ENCODE measurements at regions not wholly inside any gene's neighbourhood (a gene's known extent, or its start where the extent isn't known, plus 50 kb on each side); places are given as distances from the start of the nearest gene placed in this dataset.
"Not testable (repeated sequence)": the region's sequence is repeated elsewhere in the genome, so short reads cannot be mapped to it uniquely, and the experiment has no call there.

DNA sequence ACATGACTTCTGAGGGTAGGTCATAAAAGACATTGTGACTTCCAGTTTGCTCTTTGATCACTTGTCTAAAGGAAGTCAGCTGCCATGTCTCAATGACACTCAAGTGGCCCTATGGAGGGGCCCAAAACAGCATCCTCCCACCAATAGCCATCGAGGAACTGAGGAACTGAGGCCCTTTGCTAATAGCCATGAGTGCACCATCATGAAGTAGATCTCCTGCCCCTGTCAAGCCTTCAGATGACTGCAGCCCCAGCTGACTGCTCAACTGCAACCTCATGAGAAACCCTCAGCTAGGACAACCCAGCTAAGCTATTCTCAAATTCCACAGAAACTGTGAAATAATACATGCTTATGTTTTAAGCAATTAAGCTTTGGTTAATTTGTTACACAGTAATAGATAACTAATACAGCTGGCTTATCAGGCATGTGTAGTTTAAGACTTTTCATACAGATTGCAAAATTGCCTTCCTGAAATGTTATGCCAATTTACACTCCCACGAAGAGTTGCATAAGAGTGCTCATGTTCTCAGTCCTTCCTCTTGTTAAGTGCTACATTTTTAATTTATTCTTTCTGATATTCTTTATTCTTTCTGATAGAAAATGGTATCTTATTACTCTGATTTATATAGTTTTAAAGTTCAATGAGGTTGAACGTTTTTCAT is 105.6 kb upstream of the NDUFV2 start:
- H3K4me1 ChIP-seq (replicated peaks in 1 of 2): peaks cover 0 to 10% of the 10 kb centered on the region in 2 donors
- in situ Hi-C loops (cut with MboI; ENCODE audit: low pct_unique_long_range_greater_than_20kb in 2 of 9, low sequenced_read_pairs in 9 of 9, unreplicated experiment in 9 of 9): loop anchor here in 8 of 9 experiments (25.0 kb wide), 4 partner anchors 90 to 335 kb away; no protein-coding TSS in a partner anchor
- 36 to 87% (median 78%) methylated on average over 1 to 3 of the region's 3 CpGs for WGBS, 10 experiments
- no peak for ATAC-seq (replicated peaks in 6 of 8)
- no peak overlapping the region for H3K27ac ChIP-seq
- no peak overlapping the region for H3K4me3 ChIP-seq

DNA sequence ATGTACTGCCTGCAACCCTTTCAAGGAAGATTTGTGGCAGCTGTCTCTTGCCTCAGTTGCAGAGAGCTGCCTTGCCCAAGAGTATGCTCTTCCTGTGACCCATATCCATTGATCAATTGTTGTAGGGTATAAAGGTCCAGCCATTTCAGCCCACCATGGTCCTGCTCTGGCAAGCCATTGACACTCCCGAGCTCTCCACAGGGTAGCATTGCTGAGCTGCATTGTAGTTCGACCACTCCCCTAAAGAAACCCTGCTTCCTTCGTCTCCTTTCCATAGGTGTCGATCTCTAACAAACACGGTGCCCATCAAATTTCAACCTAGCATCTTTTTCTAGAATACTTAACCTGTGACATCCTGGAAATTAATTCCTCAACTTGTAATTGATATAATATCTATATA is 104.9 kb upstream of the NDUFV2 start:
- in situ Hi-C loops (cut with MboI; ENCODE audit: low pct_unique_long_range_greater_than_20kb in 2 of 9, low sequenced_read_pairs in 9 of 9, unreplicated experiment in 9 of 9): loop anchor here in 8 of 9 experiments (25.0 kb wide), 4 partner anchors 90 to 335 kb away; no protein-coding TSS in a partner anchor
- peaks cover 0 to 10% of the 10 kb centered on the region in 2 donors for H3K4me1 ChIP-seq (replicated peaks in 1 of 2)
- no peak overlapping the region for H3K27ac ChIP-seq
- no peak for ATAC-seq (replicated peaks in 6 of 8)
- 20 to 97% (median 69%) methylated on average over 1 to 5 of the region's 5 CpGs; no CpG with 5 or more reads in 2 of the 10 experiments for WGBS, 10 experiments
- no peak overlapping the region for H3K4me3 ChIP-seq

DNA sequence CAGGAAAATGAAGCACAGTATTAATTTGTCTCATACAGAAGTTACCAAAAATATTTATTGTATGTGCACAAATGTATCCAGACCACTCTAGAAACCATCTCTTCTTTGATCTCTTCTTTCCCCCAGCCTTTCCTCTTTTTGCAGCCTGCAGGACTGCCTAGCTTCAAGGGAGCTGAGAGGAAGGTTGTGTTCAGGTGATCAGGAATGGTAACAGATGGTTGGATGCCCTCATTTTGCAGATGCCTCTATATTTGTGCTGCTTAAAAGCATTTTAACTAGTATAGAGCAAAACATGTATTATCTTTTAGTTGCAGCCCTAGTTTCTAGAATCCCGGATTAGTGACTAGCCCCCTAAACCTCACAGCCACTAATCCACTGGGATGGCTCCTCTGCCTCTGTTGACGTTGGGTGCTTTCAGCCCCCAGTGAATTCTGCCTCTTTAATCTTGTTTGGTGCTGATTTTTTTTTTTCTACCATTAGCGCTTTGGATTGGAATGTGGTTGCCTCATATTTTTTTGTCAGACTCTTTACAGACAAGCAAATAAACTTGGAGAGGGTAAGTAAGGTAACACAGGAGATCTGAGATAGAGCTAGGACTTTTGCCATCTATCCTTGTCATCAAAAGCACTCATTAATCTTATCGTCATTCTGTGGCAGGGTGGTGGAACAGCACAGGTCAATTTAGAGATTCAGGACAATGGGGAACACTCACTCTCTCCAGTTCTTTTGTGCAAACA is 103.8 kb upstream of the NDUFV2 start:
- in situ Hi-C loops (cut with MboI; ENCODE audit: low pct_unique_long_range_greater_than_20kb in 2 of 9, low sequenced_read_pairs in 9 of 9, unreplicated experiment in 9 of 9): loop anchor here in 8 of 9 experiments (25.0 kb wide), 4 partner anchors 89 to 336 kb away; no protein-coding TSS in a partner anchor
- H3K27ac ChIP-seq: no peak overlapping the region
- ATAC-seq (replicated peaks in 6 of 8): no peak
- WGBS, 10 experiments: 18 to 82% (median 50%) methylated on average over 1 to 4 of the region's 4 CpGs; no CpG with 5 or more reads in 1 of the 10 experiments
- H3K4me1 ChIP-seq (replicated peaks in 1 of 2): peaks cover 0 to 10% of the 10 kb centered on the region in 2 donors
- no peak overlapping the region for H3K4me3 ChIP-seq

DNA sequence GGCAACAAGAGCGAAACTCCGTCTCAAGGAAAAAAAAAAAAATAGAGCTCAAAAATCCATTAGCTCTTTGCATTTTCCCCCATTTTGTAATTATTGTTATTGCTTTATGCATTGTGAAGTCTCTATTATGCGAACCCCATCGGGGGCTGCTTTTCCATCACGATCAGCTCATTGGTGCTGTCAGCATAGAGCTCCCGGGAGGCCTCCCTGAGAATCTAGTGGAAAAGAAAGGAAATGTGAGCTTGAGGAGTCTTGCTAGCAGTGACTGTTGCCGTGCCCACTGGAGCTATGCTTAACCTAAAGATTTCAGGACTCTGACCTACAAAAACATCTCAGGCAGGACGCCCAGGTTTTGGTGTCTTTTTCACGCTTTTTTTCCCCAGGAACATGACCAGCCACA is 102.6 kb upstream of the NDUFV2 start:
- Histone ChIP-seq H3K4me3 (no peak overlapping the region), H3K4me1 (replicated peaks in 1 of 2) (peaks cover 0 to 10% of the 10 kb centered on the region in 2 donors), H3K27ac (no peak overlapping the region)
- ATAC-seq (replicated peaks in 6 of 8): peak in 1 of 8 experiments; percentile 38
- in situ Hi-C loops (cut with MboI; ENCODE audit: low pct_unique_long_range_greater_than_20kb in 2 of 9, low sequenced_read_pairs in 9 of 9, unreplicated experiment in 9 of 9): loop anchor here in 8 of 9 experiments (25.0 kb wide), 4 partner anchors 87 to 338 kb away; no protein-coding TSS in a partner anchor
- 34 to 94% (median 74%) methylated on average over 1 to 6 of the region's 9 CpGs for WGBS, 10 experiments

DNA sequence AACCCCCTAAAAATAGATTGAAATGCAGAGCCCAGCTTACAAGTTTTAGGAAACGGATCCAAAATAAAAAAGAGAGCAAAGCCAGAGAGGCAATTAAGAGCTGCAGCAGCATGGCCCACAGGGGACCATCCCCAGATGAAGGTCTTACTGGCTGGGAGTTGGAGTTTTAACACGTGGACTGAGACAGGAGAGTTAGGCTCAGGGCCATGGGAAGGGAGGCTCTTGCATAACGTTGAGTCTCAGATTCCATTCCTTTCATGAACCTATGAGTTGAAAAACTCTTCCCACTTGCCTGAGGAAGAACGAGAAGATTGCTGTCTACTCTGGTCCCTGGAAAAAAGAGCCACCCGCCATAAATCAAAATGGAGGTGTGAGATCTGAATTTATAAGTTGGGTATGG is 101.8 kb upstream of the NDUFV2 start:
- Histone ChIP-seq H3K27ac (no peak overlapping the region), H3K4me3 (no peak overlapping the region), H3K4me1 (replicated peaks in 1 of 2) (peaks cover 0 to 10% of the 10 kb centered on the region in 2 donors)
- WGBS, 10 experiments: 24 to 78% (median 63%) methylated on average over 2 to 5 of the region's 5 CpGs; no CpG with 5 or more reads in 1 of the 10 experiments
- in situ Hi-C loops (cut with MboI; ENCODE audit: low pct_unique_long_range_greater_than_20kb in 2 of 9, low sequenced_read_pairs in 9 of 9, unreplicated experiment in 9 of 9): no loop called here
- ATAC-seq (replicated peaks in 6 of 8): peak in 1 of 8 experiments; percentile 19

DNA sequence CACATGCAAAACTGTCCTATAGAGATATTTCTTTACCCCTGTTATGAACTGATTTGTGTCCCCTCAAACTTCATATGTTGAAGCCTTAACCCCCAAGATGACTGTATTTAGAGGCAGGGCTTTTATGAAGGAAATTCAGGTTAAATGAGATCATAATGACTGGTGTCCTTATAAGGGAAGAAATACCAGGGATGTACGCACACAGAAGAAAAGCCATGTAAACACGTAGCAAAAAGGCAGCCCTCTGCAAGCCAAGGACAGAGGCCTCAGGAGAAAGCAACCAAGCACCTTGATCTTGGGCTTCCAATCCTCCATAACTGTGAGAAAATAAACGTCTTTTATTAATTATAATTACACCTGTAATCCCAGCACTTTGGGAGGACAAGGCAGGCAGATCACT is 101.3 kb upstream of the NDUFV2 start:
- H3K4me1 ChIP-seq (replicated peaks in 1 of 2): peaks cover 0 to 10% of the 10 kb centered on the region in 2 donors
- in situ Hi-C loops (cut with MboI; ENCODE audit: low pct_unique_long_range_greater_than_20kb in 2 of 9, low sequenced_read_pairs in 9 of 9, unreplicated experiment in 9 of 9): no loop called here
- H3K4me3 ChIP-seq: no peak overlapping the region
- no peak overlapping the region for H3K27ac ChIP-seq
- 60 to 100% (median 92%) methylated on average over 1 to 2 of the region's 3 CpGs; no CpG with 5 or more reads in 3 of the 10 experiments for WGBS, 10 experiments
- no peak for ATAC-seq (replicated peaks in 6 of 8)

DNA sequence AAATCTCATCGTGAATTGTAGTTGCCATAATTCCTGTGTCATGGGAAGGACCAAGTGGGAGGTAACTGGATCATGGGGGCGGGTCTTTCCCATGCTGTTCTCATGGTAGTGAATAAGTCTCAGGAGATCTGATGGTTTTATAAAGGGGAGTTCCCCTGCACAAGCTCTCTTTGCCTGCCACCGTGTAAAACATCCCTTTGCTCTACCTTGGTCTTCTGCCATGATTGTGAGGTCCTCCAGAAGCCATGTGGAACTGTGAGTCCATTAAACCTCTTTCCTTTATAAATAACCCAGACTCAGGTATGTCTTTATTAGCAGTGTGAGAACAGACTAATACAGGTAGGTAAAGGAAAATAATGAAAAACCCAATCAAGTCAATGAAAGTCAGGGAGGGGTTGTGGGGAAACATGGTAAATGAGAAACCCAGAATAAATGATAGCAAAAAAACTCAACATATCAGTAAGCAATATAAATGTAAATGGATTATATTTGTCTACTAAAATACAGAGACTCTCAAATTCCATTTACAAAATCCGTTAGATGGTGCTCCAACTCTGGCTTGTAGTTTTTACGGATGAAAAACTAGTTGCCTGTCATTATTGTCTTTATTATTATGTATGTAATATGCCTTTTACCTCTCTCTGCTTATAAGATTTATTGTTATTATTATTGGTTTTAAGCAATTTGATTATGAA is 98.9 kb upstream of the NDUFV2 start:
- Histone ChIP-seq H3K27ac (no peak overlapping the region), H3K4me3 (no peak overlapping the region), H3K4me1 (replicated peaks in 1 of 2) (peaks cover 0 to 10% of the 10 kb centered on the region in 2 donors)
- 64 to 100% (median 85%) methylated on average over 1 to 5 of the region's 5 CpGs; no CpG with 5 or more reads in 1 of the 10 experiments for WGBS, 10 experiments
- ATAC-seq (replicated peaks in 6 of 8): no peak
- in situ Hi-C loops (cut with MboI; ENCODE audit: low pct_unique_long_range_greater_than_20kb in 2 of 9, low sequenced_read_pairs in 9 of 9, unreplicated experiment in 9 of 9): no loop called here

DNA sequence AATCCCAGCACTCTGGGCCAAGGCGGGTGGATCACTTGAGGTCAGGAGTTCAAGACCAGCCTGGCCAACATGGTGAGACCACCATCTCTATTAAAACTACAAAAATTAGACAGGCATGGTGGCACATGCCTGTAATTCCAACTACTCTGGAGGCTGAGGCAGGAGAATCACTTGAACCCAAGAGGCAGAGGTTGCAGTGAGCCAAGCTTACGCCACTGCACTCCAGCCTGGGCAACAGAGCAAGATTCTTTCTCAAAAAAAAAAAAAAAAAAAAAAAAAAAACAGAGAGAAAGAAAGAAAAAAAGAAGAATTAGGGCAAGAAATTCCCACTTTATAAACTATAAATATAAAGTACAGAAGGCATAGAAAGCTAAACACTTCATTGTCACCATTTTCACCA is 98.2 kb upstream of the NDUFV2 start:
- H3K27ac ChIP-seq; ATAC-seq (replicated peaks in 6 of 8); H3K4me3 ChIP-seq; in situ Hi-C loops (cut with MboI; ENCODE audit: low pct_unique_long_range_greater_than_20kb in 2 of 9, low sequenced_read_pairs in 9 of 9, unreplicated experiment in 9 of 9): not testable (repeated sequence)
- WGBS, 10 experiments: 80 to 100% (median 86%) methylated on average over 1 to 2 of the region's 2 CpGs; no CpG with 5 or more reads in 1 of the 10 experiments
- peaks cover 0 to 10% of the 10 kb centered on the region in 2 donors for H3K4me1 ChIP-seq (replicated peaks in 1 of 2)

DNA sequence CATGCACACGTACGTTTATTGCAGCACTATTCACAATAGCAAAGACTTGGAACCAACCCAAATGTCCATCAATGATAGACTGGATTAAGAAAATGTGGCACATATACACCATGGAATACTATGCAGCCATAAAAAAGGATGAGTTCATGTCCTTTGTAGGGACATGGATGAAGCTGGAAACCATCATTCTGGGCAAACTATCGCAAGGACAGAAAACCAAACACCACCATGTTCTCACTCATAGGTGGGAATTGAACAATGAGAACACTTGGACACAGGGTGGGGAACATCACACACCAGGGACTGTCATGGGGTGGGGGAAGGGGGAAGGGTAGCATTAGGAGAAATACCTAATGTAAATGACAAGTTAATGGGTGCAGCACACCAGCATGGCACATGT is 94.8 kb upstream of the NDUFV2 start:
- H3K4me3 ChIP-seq; in situ Hi-C loops (cut with MboI; ENCODE audit: low pct_unique_long_range_greater_than_20kb in 2 of 9, low sequenced_read_pairs in 9 of 9, unreplicated experiment in 9 of 9); H3K27ac ChIP-seq; ATAC-seq (replicated peaks in 6 of 8); H3K4me1 ChIP-seq (replicated peaks in 1 of 2): not testable (repeated sequence)
- WGBS, 10 experiments: no CpG with 5 or more reads among the region's 3 CpGs

DNA sequence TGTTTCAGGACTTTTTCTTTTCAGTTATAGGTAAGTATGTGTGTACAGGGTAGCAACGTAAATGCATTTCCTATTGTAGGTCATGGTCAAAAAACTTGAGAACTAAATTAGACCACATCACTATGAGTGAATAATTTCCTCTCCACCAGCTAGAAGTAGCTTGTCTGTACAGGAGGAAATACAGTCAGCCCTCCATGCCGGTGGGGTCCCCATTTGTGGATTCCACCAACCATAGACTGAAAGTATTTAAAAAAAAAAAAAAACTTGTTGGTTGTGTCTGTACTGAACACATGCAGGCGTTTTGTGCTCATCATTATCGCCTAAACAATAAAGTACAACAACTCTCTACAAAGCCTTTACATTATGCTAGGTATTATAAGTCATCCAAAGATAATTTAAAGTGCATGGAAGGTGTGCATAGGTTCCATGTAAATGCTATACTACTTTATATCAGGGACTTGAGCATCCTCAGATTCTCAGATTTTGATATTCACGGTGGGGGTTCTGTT is 94.2 kb upstream of the NDUFV2 start:
- no peak for ATAC-seq (replicated peaks in 6 of 8)
- in situ Hi-C loops (cut with MboI; ENCODE audit: low pct_unique_long_range_greater_than_20kb in 2 of 9, low sequenced_read_pairs in 9 of 9, unreplicated experiment in 9 of 9): no loop called here
- H3K27ac ChIP-seq: no peak overlapping the region
- no peaks in the 10 kb centered on the region for H3K4me1 ChIP-seq (replicated peaks in 1 of 2)
- WGBS, 10 experiments: 40 to 100% (median 95%) methylated on average over 1 to 5 of the region's 5 CpGs
- H3K4me3 ChIP-seq: no peak overlapping the region

DNA sequence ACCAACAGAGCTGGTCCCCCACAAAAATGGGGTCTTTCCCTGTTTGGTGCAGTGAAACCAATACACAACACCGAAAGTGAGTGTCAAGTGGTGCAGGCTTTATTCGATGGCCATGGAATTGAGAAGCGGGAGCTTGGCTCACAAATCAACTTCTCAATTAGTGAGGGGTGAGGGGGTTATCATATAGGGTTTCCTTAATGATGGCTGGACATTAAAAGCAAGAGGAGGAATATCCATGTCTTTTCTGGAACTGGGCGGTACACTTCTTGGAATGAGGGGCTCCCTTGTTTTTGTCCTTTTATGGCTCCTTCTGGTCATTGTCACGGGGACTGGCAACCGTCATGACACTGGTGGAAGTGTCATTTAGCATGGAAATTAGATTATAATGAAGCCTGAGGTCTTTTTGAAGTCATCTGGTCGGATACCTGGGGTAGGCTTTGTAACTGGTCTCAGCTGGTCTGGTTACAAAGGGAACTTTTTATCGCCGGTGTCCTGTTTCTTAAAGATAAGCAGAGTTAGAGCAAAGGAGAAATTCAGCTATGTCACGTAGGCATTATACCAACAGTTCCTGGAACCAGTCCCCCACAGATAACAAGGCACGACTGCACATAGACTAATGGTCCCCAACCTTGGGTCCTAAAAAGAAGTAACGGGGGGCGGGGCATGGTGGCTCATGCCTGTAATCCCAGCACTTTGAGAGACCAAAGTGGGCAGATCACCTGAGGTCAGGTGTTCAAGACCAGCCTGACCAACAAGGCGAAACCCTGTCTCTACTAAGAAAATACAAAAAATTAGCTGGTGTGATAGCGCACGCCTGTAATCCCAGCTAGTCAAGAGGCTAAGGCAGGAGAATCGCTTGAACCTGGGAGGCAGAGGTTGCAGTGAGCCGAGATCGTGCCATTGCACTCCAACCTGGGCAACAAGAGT is 93.5 kb upstream of the NDUFV2 start:
- WGBS, 10 experiments: 40 to 96% (median 89%) methylated on average over 1 to 12 of the region's 19 CpGs
- in situ Hi-C loops (cut with MboI; ENCODE audit: low pct_unique_long_range_greater_than_20kb in 2 of 9, low sequenced_read_pairs in 9 of 9, unreplicated experiment in 9 of 9): no loop called here
- no peaks in the 10 kb centered on the region for H3K4me1 ChIP-seq (replicated peaks in 1 of 2)
- H3K27ac ChIP-seq: no peak overlapping the region
- ATAC-seq (replicated peaks in 6 of 8): no peak
- no peak overlapping the region for H3K4me3 ChIP-seq

All from motor neuron (in vitro differentiated cells).